ENCODE measurements at regions not wholly inside any gene's neighbourhood (a gene's known extent, or its start where the extent isn't known, plus 50 kb on each side); places are given as distances from the start of the nearest gene placed in this dataset.

DNA sequence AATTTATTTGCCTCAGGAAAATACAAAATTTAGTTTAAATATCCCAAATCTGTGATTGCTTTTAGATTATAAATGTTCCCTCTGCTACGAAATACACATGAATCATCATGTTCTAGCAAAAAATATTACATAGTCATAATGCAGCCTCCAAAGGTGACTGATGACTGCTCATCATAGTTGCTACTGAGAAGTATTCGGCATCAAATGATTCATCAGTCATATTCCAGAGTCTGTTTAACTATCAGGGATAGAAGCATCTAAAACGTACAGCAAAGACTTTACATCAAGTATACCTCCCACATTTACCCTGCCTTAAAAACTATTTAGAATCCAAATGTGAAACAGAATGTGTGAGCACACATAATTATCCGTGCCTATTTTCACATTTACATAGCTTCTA lies 626.0 kb downstream of the CDH26 start:
- DNase-seq (no peak), ATAC-seq (no peak)
- Histone ChIP-seq H3K27ac (no peak overlapping the region), H3K4me1 (no peaks in the 10 kb centered on the region), H3K27me3 (ENCODE audit: low read depth) (no peaks in the 10 kb centered on the region), H3K9me3 (no peaks in the 10 kb centered on the region), H3K4me3 (no peak overlapping the region), H3K36me3 (no peaks in the 10 kb centered on the region)
- intact Hi-C loops (cut with DNase I): no loop called here
- TF ChIP-seq, protein P1, sequence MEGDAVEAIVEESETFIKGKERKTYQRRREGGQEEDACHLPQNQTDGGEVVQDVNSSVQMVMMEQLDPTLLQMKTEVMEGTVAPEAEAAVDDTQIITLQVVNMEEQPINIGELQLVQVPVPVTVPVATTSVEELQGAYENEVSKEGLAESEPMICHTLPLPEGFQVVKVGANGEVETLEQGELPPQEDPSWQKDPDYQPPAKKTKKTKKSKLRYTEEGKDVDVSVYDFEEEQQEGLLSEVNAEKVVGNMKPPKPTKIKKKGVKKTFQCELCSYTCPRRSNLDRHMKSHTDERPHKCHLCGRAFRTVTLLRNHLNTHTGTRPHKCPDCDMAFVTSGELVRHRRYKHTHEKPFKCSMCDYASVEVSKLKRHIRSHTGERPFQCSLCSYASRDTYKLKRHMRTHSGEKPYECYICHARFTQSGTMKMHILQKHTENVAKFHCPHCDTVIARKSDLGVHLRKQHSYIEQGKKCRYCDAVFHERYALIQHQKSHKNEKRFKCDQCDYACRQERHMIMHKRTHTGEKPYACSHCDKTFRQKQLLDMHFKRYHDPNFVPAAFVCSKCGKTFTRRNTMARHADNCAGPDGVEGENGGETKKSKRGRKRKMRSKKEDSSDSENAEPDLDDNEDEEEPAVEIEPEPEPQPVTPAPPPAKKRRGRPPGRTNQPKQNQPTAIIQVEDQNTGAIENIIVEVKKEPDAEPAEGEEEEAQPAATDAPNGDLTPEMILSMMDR (IDR thresholded peaks at IDR 0.05): no peak

DNA sequence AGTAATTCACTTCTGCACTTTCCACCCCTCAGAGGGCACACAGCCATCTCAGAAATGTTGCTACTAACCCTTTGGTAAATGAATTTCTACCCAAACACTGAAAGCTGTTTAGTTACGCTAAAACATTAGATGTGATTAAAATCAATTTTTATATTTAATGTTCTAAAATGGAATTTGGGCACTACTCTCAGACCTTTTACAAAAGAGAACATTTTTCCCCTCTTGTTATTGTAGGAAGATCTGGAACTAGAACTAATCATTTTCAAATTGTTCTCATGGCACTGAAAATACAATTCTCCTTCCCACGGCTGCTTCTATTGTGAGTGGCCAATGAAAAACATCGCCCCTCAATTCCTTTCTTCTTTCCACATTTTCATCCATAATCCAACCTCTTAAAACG lies 627.4 kb downstream of the CDH26 start:
- no peak overlapping the region for H3K27ac ChIP-seq
- intact Hi-C loops (cut with DNase I): no loop called here
- DNase-seq (no peak), ATAC-seq (no peak)
- no peaks in the 10 kb centered on the region for H3K36me3 ChIP-seq
- no peaks in the 10 kb centered on the region for H3K4me1 ChIP-seq
- TF ChIP-seq, protein P1 (IDR thresholded peaks at IDR 0.05): no peak
- H3K27me3 ChIP-seq (ENCODE audit: low read depth): no peaks in the 10 kb centered on the region
- no peak overlapping the region for H3K4me3 ChIP-seq
- H3K9me3 ChIP-seq: no peaks in the 10 kb centered on the region

DNA sequence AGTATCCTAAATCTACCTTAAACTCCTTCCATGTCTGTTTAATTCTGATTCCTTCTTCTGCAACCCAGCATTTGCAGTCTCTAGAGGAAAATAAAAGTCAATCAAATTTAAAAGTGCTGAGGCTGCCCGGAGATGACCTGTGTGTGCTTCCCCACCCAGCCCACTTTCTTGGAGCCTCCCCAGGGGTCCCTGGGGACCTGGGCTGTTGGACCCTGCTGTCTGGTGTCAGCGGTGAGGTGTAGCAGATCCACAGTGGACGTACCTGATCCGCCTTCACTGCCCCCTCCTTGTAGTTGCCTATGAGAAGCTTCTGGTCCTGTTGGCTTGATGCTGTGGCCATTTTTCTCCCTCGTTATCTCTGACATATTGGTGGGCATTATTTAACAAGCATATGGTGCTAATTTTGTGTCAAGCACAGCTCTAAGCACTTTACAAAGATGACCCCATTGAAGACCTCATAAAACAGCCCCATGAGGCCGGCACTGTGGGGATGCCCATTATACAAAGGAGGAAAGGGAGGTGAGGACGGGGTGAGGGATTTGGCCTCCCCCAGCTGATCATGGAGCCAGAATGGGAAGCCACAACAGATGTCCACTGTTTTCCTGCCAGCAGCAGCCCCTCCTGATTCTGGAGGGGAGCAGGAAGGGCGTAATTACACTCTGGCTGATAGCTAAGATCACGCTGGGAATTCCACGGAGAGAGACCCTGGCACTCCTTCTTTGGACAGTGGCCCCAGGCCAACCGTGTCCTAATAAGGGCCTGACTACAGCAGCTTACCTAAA lies 628.2 kb downstream of the CDH26 start:
- ATAC-seq: no peak
- intact Hi-C loops (cut with DNase I): no loop called here

DNA sequence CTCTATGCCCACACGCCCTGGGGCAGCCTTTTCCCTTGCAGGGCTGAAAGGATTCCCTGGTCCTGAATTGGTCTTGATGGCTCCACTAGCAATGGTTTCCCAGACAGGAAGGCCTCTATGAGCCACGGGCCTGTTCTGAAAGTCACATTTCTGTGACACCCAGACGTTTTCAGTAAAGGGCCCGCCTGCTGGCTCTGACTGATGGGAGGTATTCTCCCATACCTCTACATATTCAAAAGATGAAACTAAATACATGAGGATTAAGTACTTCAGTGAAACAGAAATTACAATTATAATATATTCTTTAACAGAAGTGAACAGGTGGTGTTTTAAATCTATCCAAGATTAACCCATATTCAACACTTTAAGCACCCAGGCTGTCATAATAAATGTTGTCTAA lies 629.8 kb downstream of the CDH26 start:
- no peak for DNase-seq
- no peak for ATAC-seq
- intact Hi-C loops (cut with DNase I): no loop called here
- no peaks in the 10 kb centered on the region for H3K36me3 ChIP-seq
- H3K27ac ChIP-seq: no peak overlapping the region
- no peaks in the 10 kb centered on the region for H3K9me3 ChIP-seq
- no peaks in the 10 kb centered on the region for H3K27me3 ChIP-seq (ENCODE audit: low read depth)
- H3K4me1 ChIP-seq: no peaks in the 10 kb centered on the region
- H3K4me3 ChIP-seq: no peak overlapping the region
- TF ChIP-seq, protein P1 (IDR thresholded peaks at IDR 0.05): no peak

More for the DNA sequence above, 628.2 kb downstream of the CDH26 start:
- H3K27ac ChIP-seq: no peak overlapping the region
- H3K9me3 ChIP-seq: no peaks in the 10 kb centered on the region
- TF ChIP-seq, protein P1 (IDR thresholded peaks at IDR 0.05): no peak
- no peak for DNase-seq
- no peak overlapping the region for H3K4me3 ChIP-seq
- no peaks in the 10 kb centered on the region for H3K27me3 ChIP-seq (ENCODE audit: low read depth)
- no peaks in the 10 kb centered on the region for H3K36me3 ChIP-seq
- no peaks in the 10 kb centered on the region for H3K4me1 ChIP-seq

DNA sequence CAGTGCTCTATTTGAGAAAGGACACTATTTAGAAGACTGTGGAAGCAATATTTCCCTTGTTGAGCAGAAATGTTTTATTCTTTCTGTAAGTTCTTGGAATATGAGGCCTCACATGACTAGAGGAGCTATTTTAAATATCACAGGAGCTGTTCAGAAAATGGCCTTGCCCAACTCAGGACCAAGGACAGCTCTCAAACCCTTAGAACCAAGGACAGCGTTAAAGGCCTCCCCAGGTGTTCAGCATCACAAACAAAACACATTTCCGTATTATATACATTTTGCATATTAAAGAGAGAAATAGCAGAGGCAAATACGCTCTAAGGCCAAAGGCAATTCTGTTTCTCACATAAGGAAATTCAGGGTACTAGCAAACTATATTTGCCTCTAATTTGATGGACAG lies 631.4 kb downstream of the CDH26 start:
- no peak for DNase-seq

More for the DNA sequence above, 631.4 kb downstream of the CDH26 start:
- Histone ChIP-seq H3K36me3 (no peaks in the 10 kb centered on the region), H3K4me1 (no peaks in the 10 kb centered on the region), H3K4me3 (no peak overlapping the region), H3K27me3 (ENCODE audit: low read depth) (no peaks in the 10 kb centered on the region), H3K9me3 (no peaks in the 10 kb centered on the region), H3K27ac (no peak overlapping the region)
- no peak for ATAC-seq
- TF ChIP-seq, protein P1 (IDR thresholded peaks at IDR 0.05): no peak
- intact Hi-C loops (cut with DNase I): no loop called here
